B cell (primary cell): ENCODE measurements at regions not wholly inside any gene's neighbourhood (a gene's known extent, or its start where the extent isn't known, plus 50 kb on each side); places are given as distances from the start of the nearest gene placed in this dataset.

Experiments used
- EZH2 ChIP-seq: IDR thresholded peaks from 2 replicates; pipeline ENCODE4 v1.6.1; 2012; ENCODE audit warnings: borderline replicate concordance, low read depth, mild to moderate bottlenecking, moderate library complexity, low read length; ENCODE audit not compliant: insufficient read depth, poor library complexity, severe bottlenecking
- TF ChIP-seq, protein P1 (sequence below): fragments of 200-600 bp; IDR thresholded peaks from one replicate; pipeline ENCODE4 v1.8.0; 2022; ENCODE audit warnings: antibody characterized with exemption, mild to moderate bottlenecking

DNA sequence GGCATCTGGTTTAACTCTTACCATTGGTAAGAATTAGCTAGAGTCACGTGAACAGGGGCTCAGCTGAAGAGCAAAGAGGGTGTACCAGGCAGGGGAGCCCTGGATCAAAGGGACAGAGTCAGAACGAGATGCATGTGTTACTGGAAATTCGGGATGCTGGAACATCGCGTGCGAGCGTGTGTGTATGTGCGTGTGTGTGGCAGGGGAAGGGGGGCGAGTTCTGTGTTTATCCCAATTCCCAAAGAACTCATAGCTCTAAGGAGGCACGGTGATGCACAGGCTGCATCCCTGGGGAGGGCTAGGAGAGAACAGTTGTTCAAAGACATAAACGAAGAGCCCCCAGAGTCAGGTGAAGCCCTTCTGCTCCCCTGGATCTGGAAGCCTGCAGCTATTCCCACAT lies 353.3 kb downstream of the GADD45G start:
- TF ChIP-seq, protein P1, sequence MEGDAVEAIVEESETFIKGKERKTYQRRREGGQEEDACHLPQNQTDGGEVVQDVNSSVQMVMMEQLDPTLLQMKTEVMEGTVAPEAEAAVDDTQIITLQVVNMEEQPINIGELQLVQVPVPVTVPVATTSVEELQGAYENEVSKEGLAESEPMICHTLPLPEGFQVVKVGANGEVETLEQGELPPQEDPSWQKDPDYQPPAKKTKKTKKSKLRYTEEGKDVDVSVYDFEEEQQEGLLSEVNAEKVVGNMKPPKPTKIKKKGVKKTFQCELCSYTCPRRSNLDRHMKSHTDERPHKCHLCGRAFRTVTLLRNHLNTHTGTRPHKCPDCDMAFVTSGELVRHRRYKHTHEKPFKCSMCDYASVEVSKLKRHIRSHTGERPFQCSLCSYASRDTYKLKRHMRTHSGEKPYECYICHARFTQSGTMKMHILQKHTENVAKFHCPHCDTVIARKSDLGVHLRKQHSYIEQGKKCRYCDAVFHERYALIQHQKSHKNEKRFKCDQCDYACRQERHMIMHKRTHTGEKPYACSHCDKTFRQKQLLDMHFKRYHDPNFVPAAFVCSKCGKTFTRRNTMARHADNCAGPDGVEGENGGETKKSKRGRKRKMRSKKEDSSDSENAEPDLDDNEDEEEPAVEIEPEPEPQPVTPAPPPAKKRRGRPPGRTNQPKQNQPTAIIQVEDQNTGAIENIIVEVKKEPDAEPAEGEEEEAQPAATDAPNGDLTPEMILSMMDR: no peak
- no peak for TF ChIP-seq EZH2
